GM18858 (cell line): ENCODE measurements at regions not wholly inside any gene's neighbourhood (a gene's known extent, or its start where the extent isn't known, plus 50 kb on each side); places are given as distances from the start of the nearest gene placed in this dataset.

Source experiments
- ATAC-seq: cut with Tn5 transposase; IDR thresholded peaks from one replicate; pipeline ENCODE4 v1.9.1; 2021; ENCODE audit not compliant: unreplicated experiment

- ATAC-seq = no peak
Measured at GRCh38 chr5:136699651-136700050, 334.3 kb upstream of the TRPC7 start.

GRCh38 chr5:136698970-136699369 is 333.6 kb upstream of the TRPC7 start:
- ATAC-seq = no peak

GRCh38 chr5:136694258-136694657 is 328.9 kb upstream of the TRPC7 start:
- ATAC-seq = no peak

GRCh38 chr5:136689552-136689951 is 324.2 kb upstream of the TRPC7 start:
- ATAC-seq = no peak

- no peak for ATAC-seq
Measured at GRCh38 chr5:136686192-136686872, 321.0 kb upstream of the TRPC7 start.

- no peak for ATAC-seq
Measured at GRCh38 chr5:136682986-136683385, 317.6 kb upstream of the TRPC7 start.

- ATAC-seq = no peak
Measured at GRCh38 chr5:136679233-136679632, 313.9 kb upstream of the TRPC7 start.

GRCh38 chr5:136677217-136677616 is 311.9 kb upstream of the TRPC7 start:
- ATAC-seq = no peak

GRCh38 chr5:136676685-136677084 is 311.3 kb upstream of the TRPC7 start:
- no peak for ATAC-seq

GRCh38 chr5:136675769-136676168 is 310.4 kb upstream of the TRPC7 start:
- ATAC-seq = no peak

GRCh38 chr5:136674178-136674577 is 308.8 kb upstream of the TRPC7 start:
- ATAC-seq = no peak

- no peak for ATAC-seq
Measured at GRCh38 chr5:136667789-136668188, 302.4 kb upstream of the TRPC7 start.

- ATAC-seq = no peak
Measured at GRCh38 chr5:136666970-136667620, 301.8 kb upstream of the TRPC7 start.

GRCh38 chr5:136665331-136665730 is 300.0 kb upstream of the TRPC7 start:
- no peak for ATAC-seq

- no peak for ATAC-seq
Measured at GRCh38 chr5:136661026-136661425, 295.7 kb upstream of the TRPC7 start.

- no peak for ATAC-seq
Measured at GRCh38 chr5:136656811-136657210, 291.5 kb upstream of the TRPC7 start.

- ATAC-seq = no peak
Measured at GRCh38 chr5:136655468-136655867, 290.1 kb upstream of the TRPC7 start.

- ATAC-seq = no peak
Measured at GRCh38 chr5:136646915-136647314, 281.6 kb upstream of the TRPC7 start.

GRCh38 chr5:136642976-136643375 is 277.6 kb upstream of the TRPC7 start:
- ATAC-seq = no peak

- ATAC-seq = no peak
Measured at GRCh38 chr5:136639616-136640015, 274.3 kb upstream of the TRPC7 start.

- no peak for ATAC-seq
Measured at GRCh38 chr5:136638084-136638483, 272.7 kb upstream of the TRPC7 start.

GRCh38 chr5:136636001-136636400 is 270.7 kb upstream of the TRPC7 start:
- ATAC-seq = no peak

GRCh38 chr5:136631186-136631585 is 265.8 kb upstream of the TRPC7 start:
- no peak for ATAC-seq
